HAP-1 (cell line): ENCODE measurements at regions not wholly inside any gene's neighbourhood (a gene's known extent, or its start where the extent isn't known, plus 50 kb on each side); places are given as distances from the start of the nearest gene placed in this dataset.

Experiments
- DNase-seq, 2 experiments: peaks; one replicate each; pipeline ENCODE4 v3.0.0-alpha.2; 2016 to 2020; ENCODE audit warnings: low spot score in 2 of 2
- H3K27me3 ChIP-seq: fragments of 250-450 bp; sonication (Bioruptor Pico); 2 replicates; pipeline ENCODE4 v1.5.1; 2020; ENCODE audit warnings: low read depth, mild to moderate bottlenecking, moderate library complexity
- H3K36me3 ChIP-seq: fragments of 250-450 bp; sonication (Bioruptor Pico); replicated peaks from 2 replicates; pipeline ENCODE4 v1.5.1; 2020; ENCODE audit warnings: mild to moderate bottlenecking
- H3K4me1 ChIP-seq: fragments of 250-450 bp; sonication (Bioruptor Pico); 2 replicates; pipeline ENCODE4 v1.5.1; 2020; ENCODE audit warnings: mild to moderate bottlenecking
- H3K4me3 ChIP-seq: fragments of 250-450 bp; sonication (Bioruptor Pico); 2 replicates; pipeline ENCODE4 v1.5.1; 2020; ENCODE audit warnings: mild to moderate bottlenecking, moderate library complexity
- H3K9me3 ChIP-seq: fragments of 250-450 bp; sonication (Bioruptor Pico); 2 replicates; pipeline ENCODE4 v1.5.1; 2020; ENCODE audit warnings: mild to moderate bottlenecking, moderate library complexity
- in situ Hi-C: fragments of 300-500 bp; cut with MboI; formaldehyde crosslinking; loops from 3 replicates; pipeline ENCODE4 v1.14.3; 2020; ENCODE audit warnings: low sequenced_read_pairs, inconsistent platforms, mixed read lengths

DNA sequence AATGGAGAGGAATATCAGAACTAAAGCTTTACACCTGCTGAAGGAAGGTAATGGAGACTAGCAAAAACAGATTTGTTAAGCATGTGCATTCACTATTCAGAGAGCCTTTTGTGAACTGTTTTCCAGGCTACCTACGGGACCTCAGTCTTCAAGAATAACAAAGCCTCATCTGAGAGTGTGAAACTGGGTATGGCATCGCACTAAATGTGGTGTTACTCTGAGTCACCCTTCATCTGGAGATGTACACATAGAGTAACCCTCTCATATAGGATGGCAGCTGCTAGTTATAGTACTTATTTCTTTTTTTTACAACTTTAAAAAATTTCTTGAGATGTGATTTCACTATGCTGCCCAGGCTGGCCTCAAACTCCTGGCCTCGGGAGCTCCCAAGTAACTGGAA lies 306.8 kb downstream of the ZNF608 start:
- no peaks in the 10 kb centered on the region for H3K27me3 ChIP-seq
- DNase-seq: no peak
- H3K9me3 ChIP-seq: no peaks in the 10 kb centered on the region
- peaks cover 29% of the 10 kb centered on the region for H3K4me1 ChIP-seq
- in situ Hi-C loops: no loop called here
- no peak overlapping the region for H3K4me3 ChIP-seq
- H3K36me3 ChIP-seq: no peaks in the 10 kb centered on the region

GRCh38 chr5:124438903-124439281 lies 307.5 kb downstream of the ZNF608 start:
- in situ Hi-C loops: no loop called here

DNA sequence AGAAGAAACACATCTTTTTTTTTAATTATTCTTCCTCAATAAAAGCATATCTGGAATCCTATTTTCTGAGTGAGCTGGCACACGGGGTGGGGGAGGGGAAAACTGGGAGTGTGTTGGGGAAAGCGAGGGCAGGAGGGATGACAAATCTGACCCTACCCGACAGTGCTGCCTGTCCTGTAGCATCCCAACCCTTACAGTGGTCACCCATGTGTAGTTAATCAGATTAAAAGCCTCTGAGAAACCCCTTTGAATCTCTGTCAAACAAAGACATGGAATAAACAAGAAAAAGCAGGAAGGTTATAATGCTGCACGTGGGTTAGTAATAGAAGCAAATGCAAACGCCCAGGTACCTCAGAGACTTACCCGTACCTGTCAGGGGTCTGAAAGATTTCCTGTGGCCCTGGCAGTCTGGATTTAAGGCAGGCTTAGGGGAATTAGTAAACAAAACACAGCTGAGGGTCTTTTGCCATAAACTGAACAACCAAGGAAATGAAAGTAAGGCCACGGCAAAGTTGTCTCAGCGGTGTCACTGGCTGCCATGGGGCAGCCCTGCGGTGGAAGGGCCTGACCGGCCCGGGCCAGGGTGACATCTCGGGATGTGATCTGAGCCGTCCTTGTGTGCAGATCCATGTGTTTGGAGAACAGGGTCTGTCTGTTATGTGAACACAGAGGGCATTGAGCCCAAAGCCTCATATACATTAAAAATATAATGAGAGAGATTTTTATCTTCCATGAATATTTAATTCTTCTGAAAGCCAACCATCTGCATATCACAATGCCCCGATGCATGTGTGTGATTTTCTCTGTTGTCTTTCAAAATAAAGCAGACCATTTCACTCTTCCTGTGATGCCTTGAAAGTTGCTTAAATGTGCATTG lies 308.2 kb downstream of the ZNF608 start:
- Histone ChIP-seq H3K4me1 (peaks cover 29% of the 10 kb centered on the region), H3K27me3 (no peaks in the 10 kb centered on the region), H3K4me3 (no peak overlapping the region), H3K36me3 (no peaks in the 10 kb centered on the region), H3K9me3 (no peaks in the 10 kb centered on the region)
- peak; percentile 50 to 55 for DNase-seq
- in situ Hi-C loops: no loop called here

More at GRCh38 chr5:124438903-124439281, 307.5 kb downstream of the ZNF608 start:
- H3K36me3 ChIP-seq: no peaks in the 10 kb centered on the region
- no peaks in the 10 kb centered on the region for H3K27me3 ChIP-seq
- peaks cover 29% of the 10 kb centered on the region for H3K4me1 ChIP-seq
- no peaks in the 10 kb centered on the region for H3K9me3 ChIP-seq
- no peak overlapping the region for H3K4me3 ChIP-seq
- peak; percentile 77 to 82 for DNase-seq

- Histone ChIP-seq H3K27me3 (no peaks in the 10 kb centered on the region), H3K4me3 (no peak overlapping the region), H3K9me3 (no peaks in the 10 kb centered on the region), H3K36me3 (no peaks in the 10 kb centered on the region), H3K4me1 (peaks cover 18% of the 10 kb centered on the region)
- in situ Hi-C loops: no loop called here
- DNase-seq: no peak
These were observed 310.1 kb downstream of the ZNF608 start for GRCh38 chr5:124436294-124436693.

DNA sequence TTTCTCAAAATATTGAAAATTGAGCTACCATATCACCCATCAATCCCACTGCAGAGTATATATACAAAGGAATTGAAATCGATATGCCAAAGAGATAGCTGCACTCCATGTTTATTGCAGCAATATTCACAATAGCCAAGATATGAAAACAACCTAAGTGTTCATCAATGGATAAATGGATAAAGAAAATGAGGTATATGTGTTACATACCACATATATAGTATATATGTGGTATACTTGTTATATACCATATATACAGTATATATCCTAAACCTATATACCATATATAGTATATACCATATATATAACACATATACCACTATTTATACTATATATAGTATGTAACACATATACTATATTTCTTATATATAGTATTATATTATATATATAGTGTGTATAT lies 313.3 kb downstream of the ZNF608 start:
- no peak overlapping the region for H3K4me3 ChIP-seq
- in situ Hi-C loops: no loop called here
- no peaks in the 10 kb centered on the region for H3K36me3 ChIP-seq
- DNase-seq: no peak
- no peaks in the 10 kb centered on the region for H3K9me3 ChIP-seq
- H3K4me1 ChIP-seq: peaks cover 4% of the 10 kb centered on the region
- H3K27me3 ChIP-seq: no peaks in the 10 kb centered on the region

DNA sequence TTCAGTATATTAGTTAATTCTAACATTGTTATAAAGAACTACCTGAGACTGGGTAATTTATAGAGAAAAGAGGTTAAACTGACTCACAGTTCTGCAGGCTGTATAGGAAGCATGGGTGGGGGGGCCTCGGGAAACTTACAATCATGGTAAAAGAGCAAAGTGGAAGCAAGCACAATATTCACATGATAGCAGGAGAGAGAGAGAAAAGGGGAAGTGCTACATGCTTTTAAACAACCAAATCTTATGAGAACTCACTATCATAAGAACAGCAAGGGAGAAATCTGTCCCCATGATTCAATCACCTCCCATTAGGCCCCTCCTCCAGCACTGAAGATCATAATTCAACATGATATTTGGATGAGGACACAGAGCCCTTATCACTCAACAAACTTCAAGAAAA lies 324.9 kb downstream of the ZNF608 start:
- no peaks in the 10 kb centered on the region for H3K9me3 ChIP-seq
- H3K27me3 ChIP-seq: no peaks in the 10 kb centered on the region
- in situ Hi-C loops: no loop called here
- H3K4me1 ChIP-seq: peaks cover 8% of the 10 kb centered on the region; the same call in 1 of the 2 replicates
- H3K4me3 ChIP-seq: no peak overlapping the region
- no peaks in the 10 kb centered on the region for H3K36me3 ChIP-seq
- no peak for DNase-seq

- Histone ChIP-seq H3K4me1 (peaks cover 8% of the 10 kb centered on the region; the same call in 1 of the 2 replicates), H3K27me3 (no peaks in the 10 kb centered on the region), H3K9me3 (no peaks in the 10 kb centered on the region), H3K4me3 (no peak overlapping the region), H3K36me3 (no peaks in the 10 kb centered on the region)
- no peak for DNase-seq
- in situ Hi-C loops: no loop called here
These were observed 325.5 kb downstream of the ZNF608 start for GRCh38 chr5:124420952-124421351.

- H3K4me1 ChIP-seq: peaks cover 8% of the 10 kb centered on the region; the same call in 1 of the 2 replicates
- in situ Hi-C loops: no loop called here
- no peaks in the 10 kb centered on the region for H3K9me3 ChIP-seq
- H3K4me3 ChIP-seq: no peak overlapping the region
- no peak for DNase-seq
- H3K36me3 ChIP-seq: no peaks in the 10 kb centered on the region
- H3K27me3 ChIP-seq: no peaks in the 10 kb centered on the region
These were observed 326.9 kb downstream of the ZNF608 start for GRCh38 chr5:124419531-124419930.

DNA sequence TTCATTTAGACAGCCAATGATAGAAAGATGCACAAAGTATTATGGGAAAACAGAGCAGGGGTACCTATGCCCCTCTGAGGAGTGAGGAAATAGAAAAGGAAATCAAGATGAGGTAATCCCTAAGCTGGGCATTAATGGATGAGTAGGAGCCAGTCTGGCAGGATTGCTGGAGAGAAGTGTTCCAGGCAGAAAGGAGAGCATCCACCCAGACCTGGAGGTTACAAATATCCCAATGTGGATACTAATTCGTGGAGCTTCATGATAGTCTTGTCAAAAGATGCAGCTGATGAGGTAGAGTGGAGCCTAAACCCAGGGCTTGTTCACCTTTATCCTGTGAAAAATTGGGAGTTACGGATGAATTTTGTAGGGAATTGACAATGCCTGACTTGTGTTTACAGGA lies 328.0 kb downstream of the ZNF608 start:
- H3K9me3 ChIP-seq: no peaks in the 10 kb centered on the region
- no peaks in the 10 kb centered on the region for H3K36me3 ChIP-seq
- no peaks in the 10 kb centered on the region for H3K27me3 ChIP-seq
- in situ Hi-C loops: no loop called here
- no peak for DNase-seq
- no peak overlapping the region for H3K4me3 ChIP-seq
- peaks cover 8% of the 10 kb centered on the region; the same call in 1 of the 2 replicates for H3K4me1 ChIP-seq

GRCh38 chr5:124417196-124417595 lies 329.2 kb downstream of the ZNF608 start:
- no peaks in the 10 kb centered on the region for H3K27me3 ChIP-seq
- no peaks in the 10 kb centered on the region for H3K36me3 ChIP-seq
- in situ Hi-C loops: no loop called here

DNA sequence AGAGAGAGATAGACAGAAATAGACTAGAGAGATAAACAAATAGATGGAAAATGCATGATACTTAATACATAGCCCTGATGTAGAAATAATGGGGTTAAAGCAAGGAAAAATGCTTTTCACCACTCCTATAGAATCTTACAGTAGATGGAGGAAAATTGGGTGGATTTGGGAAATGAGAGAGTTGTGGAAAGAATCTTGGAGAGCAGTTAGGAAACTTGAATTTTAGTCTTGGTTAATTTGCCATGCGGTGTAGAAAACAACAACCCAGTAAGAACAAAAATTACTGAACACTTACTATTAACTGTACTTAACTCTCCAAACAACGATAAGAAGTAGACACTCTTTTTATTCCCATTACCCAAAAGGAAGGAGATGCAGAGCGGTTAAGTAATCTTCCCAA lies 329.8 kb downstream of the ZNF608 start:
- H3K4me1 ChIP-seq: peaks cover 8% of the 10 kb centered on the region; the same call in 1 of the 2 replicates
- H3K9me3 ChIP-seq: no peaks in the 10 kb centered on the region
- DNase-seq: no peak
- in situ Hi-C loops: no loop called here
- H3K36me3 ChIP-seq: no peaks in the 10 kb centered on the region
- no peak overlapping the region for H3K4me3 ChIP-seq
- H3K27me3 ChIP-seq: no peaks in the 10 kb centered on the region

More at GRCh38 chr5:124417196-124417595, 329.2 kb downstream of the ZNF608 start:
- Histone ChIP-seq H3K9me3 (no peaks in the 10 kb centered on the region), H3K4me3 (no peak overlapping the region), H3K4me1 (peaks cover 8% of the 10 kb centered on the region; the same call in 1 of the 2 replicates)
- DNase-seq: no peak

- in situ Hi-C loops: no loop called here
- no peak for DNase-seq
- Histone ChIP-seq H3K27me3 (no peaks in the 10 kb centered on the region), H3K4me3 (no peak overlapping the region), H3K36me3 (no peaks in the 10 kb centered on the region), H3K9me3 (no peaks in the 10 kb centered on the region), H3K4me1 (peaks cover 8% of the 10 kb centered on the region; the same call in 1 of the 2 replicates)
These were observed 331.5 kb downstream of the ZNF608 start for GRCh38 chr5:124414973-124415372.

DNA sequence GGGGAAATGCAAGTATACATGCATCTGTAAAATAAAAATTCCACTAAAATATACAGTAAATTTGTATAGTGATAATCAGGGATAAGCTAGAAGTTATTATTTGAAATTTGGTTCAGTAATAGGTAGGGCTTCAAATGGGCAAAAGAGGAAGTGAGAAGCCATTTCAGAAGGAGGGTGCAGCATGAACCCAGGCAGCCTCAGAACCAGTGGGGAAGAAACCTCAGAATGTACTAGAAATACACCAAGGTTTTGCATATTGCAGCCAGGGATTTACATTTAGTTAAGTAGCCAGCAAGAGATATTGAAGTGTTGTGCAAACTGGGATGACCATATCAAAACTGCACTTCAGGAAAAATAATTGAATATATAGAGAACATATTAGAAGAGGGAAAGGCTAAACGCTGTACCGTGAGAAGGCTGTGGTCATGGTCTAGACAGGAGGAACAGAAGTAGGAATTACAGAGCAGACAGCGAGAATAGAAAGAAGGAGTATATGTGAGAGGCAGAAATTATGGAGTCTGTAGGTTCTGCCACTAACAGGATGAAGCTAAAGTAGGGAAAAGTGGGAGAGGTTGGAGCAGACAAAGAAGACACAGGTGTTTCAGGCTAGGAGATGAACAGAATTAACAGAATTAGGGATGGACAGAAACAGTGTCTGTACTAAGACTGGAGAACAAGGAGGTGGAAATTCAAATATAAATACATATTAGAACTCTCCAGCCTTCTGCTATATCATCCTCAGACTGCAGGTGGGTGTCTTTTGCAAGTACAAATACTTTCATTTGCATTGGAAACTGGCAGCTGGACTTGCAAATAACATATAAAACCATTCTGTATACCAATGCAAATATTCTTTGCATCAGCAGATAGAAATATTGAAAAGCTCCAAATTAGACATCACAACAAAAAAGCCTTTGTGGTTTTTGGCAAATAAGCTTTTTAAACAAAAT lies 335.6 kb downstream of the ZNF608 start:
- H3K4me3 ChIP-seq: no peak overlapping the region
- no peaks in the 10 kb centered on the region for H3K36me3 ChIP-seq
- in situ Hi-C loops: no loop called here
- no peaks in the 10 kb centered on the region for H3K4me1 ChIP-seq
- H3K9me3 ChIP-seq: no peaks in the 10 kb centered on the region
- H3K27me3 ChIP-seq: no peaks in the 10 kb centered on the region
- DNase-seq: no peak
